ENCODE measurements at regions not wholly inside any gene's neighbourhood (a gene's known extent, or its start where the extent isn't known, plus 50 kb on each side); places are given as distances from the start of the nearest gene placed in this dataset.
"Not testable (repeated sequence)": the region's sequence is repeated elsewhere in the genome, so short reads cannot be mapped to it uniquely, and the experiment has no call there.

DNA sequence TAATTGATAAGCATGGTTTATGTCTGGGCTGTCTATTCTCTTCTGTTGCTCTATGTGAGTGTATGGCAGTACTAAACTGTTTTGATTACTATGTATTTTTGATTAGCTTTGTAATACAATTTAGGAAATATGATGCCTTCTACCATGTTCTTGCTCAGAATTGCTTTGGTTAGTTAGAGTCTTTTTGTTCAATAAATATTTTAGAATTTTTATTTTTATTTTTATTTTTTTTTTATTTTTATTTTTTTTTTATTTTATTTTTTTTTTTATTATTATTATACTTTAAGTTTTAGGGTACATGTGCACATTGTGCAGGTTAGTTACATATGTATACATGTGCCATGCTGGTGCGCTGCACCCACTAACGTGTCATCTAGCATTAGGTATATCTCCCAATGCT, 710.3 kb downstream of the GBE1 start:
- TF ChIP-seq, protein P1, sequence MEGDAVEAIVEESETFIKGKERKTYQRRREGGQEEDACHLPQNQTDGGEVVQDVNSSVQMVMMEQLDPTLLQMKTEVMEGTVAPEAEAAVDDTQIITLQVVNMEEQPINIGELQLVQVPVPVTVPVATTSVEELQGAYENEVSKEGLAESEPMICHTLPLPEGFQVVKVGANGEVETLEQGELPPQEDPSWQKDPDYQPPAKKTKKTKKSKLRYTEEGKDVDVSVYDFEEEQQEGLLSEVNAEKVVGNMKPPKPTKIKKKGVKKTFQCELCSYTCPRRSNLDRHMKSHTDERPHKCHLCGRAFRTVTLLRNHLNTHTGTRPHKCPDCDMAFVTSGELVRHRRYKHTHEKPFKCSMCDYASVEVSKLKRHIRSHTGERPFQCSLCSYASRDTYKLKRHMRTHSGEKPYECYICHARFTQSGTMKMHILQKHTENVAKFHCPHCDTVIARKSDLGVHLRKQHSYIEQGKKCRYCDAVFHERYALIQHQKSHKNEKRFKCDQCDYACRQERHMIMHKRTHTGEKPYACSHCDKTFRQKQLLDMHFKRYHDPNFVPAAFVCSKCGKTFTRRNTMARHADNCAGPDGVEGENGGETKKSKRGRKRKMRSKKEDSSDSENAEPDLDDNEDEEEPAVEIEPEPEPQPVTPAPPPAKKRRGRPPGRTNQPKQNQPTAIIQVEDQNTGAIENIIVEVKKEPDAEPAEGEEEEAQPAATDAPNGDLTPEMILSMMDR (IDR thresholded peaks at IDR 0.05) = not testable (repeated sequence)
- TF ChIP-seq POLR2A (IDR thresholded peaks at IDR 0.05) = not testable (repeated sequence)

Data from esophagus squamous epithelium (tissue), 4 donors.